Fibroblast of skin of right quadriceps (primary cell): ENCODE measurements at regions not wholly inside any gene's neighbourhood (a gene's known extent, or its start where the extent isn't known, plus 50 kb on each side); places are given as distances from the start of the nearest gene placed in this dataset.

Experiments used
- DNase-seq: peaks from one replicate; pipeline ENCODE4 v3.0.0-alpha.2; 2013

DNA sequence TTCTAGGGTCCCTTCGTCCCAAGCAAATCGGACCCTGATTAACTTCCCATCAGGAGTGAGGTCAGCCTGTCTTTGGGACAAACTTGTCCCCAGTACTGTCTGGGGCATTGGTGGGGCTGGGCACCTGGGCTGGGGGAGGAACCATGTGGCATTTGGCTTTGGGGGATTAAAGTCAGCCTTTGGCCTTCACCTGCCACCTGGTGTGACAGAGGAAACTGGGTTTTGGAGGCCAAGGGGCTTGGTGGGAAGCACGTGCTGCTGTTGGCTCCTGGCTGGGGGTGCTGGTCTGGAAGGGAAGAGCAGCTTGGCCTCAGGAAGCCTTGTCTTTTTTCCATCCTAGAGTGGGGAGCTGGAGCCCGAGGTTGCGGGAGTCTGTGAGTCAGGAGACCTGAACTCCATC is 78.4 kb upstream of the NECTIN1 start:
- no peak for DNase-seq

DNA sequence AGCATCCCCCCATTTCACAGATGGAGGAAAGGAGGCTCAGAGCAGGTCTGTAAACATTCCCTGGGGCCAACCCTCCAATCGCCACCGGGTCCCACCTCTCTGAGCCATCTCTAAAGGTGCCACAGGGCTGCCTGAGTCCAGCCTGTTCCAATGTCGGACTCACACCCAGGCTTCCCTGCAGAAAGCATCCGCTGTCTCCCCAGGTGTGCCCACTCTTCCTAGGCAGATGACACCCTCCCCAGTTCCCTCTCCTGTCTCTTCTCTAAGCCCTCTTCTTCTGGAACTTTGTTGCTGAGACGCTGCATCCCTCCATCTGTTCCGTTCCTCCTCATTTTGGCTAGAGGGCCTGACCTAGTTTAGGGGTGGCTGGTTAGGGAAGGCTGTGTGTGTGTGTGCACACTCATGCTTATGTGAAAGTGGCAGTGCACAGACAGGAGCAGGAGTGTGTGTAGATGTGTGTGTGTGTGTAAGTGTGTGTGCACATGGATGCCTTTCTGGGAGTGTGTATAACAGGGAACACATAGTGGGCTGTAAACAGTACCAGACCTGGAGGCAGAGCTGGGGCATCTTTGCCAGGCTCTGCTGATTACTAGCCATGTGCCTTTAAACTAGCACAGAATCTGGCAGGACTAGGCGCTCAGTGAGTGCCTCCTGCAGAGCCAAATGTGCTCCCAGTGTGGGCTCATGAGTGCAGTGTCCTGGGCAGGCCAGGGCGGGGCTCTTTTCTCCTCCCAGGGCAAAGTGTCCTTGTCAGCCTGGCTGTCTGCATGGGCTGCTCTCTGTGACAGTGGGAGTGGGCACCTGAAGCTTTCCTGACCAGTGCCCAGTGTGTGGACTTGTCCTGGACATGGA is 77.3 kb upstream of the NECTIN1 start:
- DNase-seq = no peak

DNA sequence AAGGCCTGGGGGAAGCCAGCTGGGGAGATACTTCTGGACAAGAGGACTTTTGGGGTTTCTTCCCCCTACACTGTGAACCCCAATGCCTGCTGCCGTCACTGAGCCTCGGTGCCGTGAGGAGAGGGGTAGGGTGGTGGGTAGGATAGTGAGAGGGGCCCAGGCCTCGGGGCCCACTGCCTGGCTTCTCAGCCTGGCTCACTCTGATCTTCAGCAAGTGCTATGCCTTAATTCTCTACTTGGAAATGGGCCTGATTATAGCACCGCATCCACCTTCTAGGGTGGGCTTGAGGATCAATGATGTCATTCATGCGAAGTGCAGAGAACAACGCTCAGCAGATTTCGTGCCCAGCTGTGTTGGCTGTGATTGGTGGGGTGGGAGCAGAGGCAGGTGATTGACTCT is 76.7 kb upstream of the NECTIN1 start:
- DNase-seq = no peak

DNA sequence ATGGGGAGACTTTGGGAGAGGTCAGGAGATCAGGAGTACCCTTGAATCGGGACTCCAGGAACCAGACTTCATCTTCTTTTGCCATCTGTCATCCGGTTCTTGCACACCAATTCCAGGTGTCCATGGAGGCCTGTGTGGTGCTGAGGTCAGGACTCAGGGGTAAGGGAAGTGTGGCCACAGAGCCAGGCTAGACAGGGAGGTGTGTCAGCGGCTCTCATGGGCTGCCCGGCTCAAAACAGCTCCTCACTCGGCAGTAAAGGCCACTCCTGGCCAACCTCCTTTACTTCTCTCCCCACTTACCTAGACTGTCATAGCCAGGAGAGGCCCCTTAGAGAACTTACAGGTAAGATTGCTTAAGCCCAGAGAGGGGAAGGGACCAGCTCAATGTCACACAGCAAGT is 75.7 kb upstream of the NECTIN1 start:
- DNase-seq = no peak

DNA sequence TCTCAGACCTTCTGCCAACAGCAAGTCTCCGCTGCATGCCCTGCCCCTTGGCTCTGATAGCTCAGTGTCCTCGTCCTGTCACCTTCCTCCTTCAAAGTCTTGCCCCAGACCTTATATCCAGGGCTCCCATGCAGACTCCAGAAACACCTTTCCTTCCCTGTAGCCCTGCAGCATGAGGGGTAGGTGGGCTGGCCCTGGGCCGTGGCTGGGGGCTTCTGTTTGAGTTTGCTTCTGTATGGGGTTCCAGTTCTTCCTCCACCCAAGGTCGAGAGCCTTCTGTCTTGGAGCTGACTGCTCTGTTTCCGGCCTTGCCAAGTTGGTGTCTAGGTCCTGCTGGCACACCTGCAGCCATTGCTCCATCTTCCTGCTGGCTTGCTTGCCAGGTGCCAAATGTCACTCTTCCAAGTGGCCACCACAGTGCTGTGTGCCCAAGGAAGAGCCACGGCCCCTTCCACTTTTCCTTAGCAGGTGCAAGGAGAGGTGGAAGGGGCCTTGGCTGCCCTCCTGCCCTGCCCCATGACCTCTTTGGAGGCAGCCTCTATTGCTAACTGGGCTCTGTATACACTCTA is 74.8 kb upstream of the NECTIN1 start:
- no peak for DNase-seq

DNA sequence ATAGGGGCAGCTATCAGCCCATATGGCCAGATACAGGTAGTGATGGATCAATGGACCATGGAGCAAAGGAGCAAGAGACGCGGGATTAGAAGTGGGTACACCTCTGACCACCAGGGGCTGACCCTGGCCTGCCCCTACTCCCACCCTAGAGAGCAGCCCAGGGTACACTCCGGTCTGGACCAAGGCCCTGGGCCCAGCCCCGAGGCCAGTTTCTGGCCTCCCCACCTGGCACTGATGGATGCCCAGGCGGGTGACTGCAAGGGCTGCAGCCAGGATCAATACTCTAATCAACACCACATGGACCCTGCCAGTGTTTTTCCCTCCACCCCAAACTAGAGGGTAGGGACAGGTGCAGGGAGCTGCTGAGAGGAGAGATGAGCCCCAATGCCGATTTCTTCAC is 74.1 kb upstream of the NECTIN1 start:
- no peak for DNase-seq

DNA sequence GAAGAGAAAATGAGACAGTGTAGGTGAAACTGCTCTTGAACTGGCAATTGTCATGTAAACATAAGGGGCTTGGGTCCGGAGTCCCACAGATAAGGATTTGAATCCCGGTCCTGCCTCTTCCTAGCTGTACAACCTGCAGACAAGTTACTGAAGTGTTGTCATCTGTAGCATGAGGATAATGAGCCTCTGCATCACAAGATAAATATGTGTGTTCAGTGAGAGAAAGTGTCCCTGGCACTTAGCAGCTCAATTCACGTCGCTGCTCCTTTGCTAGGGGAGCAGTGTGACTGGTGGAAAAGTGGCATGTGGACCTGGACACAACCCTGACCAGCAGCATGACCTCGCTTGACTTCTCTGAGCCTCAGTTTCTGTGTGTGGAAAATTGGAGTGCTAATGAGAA is 73.7 kb upstream of the NECTIN1 start:
- DNase-seq = no peak

DNA sequence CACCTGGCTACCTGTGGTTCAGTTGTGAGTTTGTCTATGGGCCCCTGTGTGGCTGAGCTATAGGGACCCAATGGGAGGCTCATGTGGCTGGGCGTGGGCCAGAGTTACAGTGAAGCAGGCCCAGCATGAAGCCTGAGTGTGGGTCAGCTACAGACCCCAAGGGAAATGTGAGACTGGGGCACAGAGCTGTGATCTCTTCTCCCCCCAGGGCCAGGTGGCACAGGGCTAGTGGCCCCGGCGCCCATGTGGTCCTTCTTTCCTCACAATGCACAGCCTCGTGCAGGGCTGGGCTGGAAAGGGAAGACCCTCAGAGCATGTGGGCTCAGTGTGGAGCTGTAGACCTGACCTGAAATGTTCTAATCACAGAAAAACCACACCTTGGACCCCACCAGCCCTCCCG is 71.6 kb upstream of the NECTIN1 start:
- no peak for DNase-seq

DNA sequence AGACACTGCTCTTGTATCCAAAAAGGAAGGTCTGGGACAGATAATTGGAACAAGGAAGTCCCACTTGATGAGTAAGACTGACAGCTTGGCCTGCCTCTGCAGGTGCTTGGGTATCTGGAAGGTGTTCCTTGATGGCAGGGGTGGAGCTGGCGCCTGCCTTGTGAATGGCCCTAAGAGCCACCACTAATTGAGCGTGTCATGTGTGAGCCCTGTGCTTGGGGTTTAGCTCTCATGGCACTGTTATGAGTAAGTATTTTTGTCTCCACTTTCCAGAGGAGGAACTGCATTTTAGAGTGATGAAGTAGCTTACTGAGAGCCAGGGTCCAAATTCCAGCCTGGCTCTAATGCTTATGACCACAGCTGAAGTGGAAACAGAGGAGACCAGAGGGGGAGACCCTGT is 71.2 kb upstream of the NECTIN1 start:
- DNase-seq = no peak

DNA sequence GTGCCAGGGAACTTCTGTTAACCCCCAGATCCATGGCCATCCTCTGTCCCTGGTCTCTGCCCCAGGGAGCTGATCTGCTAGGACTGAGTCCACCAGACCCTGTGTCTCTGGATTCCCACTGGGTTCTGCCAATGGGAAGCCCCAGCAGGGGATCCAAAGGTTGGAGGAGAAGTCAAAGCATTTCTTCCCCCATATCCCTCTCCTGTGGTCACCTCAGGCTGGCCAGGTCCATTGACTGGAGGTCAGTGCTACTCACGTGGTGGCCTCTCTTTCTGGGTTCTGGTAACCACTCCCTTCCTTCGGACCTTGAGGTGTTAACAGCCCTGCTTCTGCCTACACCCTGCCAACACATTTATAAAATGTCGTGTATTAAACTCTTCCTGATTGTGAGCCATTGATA is 69.7 kb upstream of the NECTIN1 start:
- no peak for DNase-seq

DNA sequence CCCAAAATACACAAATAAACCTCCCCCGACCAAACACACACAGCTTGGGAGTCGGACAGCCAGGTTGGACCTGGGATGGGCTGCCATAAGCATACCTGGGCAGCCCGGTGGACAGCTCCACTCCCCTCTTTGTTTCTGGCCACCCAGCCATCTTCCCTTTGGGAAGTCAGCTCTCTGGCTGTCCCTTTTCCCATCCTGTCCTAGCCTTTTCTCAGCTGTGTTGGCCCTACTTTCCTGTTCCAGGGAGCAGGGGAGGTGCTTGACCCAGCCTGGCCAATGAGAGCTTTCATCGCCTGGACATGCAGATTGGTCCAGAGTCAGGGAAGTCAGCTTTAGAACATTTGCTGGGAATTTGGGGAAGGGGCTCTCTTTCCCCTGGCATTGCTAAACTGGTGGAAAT is 68.7 kb upstream of the NECTIN1 start:
- DNase-seq = no peak

DNA sequence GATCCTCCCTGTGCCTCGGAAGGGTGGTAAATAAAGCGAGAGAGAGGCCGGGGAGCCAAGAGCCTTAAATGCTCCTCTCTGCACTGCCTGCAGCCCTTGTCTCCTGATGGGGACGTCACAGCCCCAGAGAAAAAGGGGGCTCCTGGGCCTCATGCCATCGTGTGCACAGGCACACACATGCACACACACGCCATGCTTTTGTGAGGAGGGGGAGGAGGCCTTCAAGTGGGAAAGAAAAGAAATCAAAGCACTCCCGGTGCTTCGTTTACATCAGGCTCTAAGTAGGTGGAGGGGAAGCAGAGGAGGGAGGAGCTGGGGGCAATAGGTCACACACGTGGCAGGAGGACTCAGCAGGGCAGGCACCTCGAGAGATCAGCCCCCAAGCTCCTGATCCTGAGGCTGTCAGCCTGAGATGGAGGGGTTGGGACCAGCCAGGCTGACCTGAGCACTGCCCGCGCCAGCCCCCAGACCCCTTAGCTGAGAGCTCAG is 68.2 kb upstream of the NECTIN1 start:
- DNase-seq = no peak

DNA sequence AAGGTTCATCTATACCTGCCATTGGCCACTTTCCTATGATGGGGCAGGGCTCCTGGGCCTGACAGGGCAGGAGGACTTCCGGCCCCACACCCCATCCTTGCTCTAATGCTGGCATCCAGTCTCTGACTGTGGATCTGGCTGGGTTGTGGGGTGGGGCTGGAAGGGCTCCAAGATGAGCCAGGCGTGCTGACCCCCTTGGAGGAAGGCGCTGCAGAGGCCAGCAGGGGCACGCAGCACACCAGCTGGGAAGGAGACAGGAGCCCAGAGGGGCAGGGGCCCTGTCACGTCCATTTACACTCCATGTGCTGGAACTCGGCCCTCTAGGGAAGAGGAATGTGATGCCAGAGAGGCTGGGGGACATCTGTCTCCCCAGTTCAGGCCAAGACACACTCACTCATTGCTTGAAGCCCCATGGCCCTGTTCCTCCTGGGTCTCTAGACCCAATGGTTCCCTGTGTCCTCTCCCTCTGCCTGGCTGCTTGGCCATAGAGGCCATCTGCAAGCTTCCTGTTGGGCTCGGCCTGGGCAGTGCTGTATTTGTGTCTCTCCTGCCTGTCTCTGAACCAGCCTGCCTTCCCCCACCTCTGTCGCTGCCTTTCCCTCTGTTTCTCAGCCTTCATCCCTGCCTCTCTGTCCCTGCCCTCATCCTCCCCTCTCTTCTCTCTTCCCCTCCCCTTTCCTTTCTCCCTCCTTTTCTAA is 67.5 kb upstream of the NECTIN1 start:
- DNase-seq = no peak

DNA sequence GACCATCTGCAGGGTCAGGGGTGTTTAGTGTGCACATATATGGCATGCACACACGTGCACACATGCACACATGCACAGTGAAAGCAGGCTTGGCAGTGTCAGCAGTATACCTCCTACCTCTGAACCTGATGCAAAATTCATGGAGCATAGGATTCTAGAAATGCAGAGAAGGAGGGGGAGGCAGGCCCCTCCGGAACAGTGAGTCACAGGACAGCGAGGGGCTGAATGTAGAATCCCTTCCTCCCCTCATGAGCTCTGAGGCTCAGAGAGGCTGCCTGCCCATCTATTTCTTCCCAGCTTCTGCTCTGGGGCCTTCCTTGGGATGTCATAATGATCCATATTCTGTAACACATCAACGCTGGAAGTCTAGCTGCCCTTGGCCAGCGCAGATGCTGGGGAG is 66.7 kb upstream of the NECTIN1 start:
- peak; percentile 51 for DNase-seq

DNA sequence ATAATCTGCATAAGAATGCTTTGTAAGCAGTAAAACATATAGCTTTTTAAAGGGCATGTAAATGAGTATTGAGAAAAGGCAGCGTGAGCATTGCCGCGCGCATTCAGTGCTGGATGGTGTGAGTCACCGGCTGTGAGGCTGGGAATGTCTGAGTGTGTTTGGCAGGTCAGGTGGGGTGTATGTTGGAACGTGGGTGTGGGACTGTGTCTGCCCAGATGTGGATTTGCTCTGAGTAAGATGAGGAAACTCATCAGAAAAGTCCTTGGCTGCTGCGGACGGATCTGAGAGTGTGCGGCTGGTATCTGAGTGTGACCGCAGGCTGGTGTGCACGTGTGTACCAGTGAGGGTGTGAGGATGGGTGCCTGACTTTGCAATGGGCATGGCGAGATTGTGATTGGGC is 66.2 kb upstream of the NECTIN1 start:
- peak; percentile 92 for DNase-seq

DNA sequence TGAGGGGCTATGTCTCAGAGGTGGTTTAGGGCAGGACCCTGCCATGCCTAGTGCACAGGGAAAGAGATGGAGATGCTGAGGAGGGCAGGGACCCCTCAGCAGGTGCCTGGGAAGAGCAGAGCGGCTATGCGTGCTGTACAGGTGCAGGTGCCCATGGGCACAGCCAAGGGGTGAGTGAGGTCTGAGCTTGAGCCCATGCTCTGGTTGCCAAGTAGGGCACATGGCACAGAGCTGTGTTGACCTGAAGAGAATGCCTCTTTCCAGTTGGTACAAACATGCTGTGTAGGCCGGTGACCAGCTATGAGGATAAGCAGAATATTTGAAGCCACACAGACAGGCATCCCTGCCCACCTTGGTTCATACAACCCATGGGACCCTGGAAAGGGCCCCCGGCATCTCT is 65.8 kb upstream of the NECTIN1 start:
- DNase-seq = no peak

DNA sequence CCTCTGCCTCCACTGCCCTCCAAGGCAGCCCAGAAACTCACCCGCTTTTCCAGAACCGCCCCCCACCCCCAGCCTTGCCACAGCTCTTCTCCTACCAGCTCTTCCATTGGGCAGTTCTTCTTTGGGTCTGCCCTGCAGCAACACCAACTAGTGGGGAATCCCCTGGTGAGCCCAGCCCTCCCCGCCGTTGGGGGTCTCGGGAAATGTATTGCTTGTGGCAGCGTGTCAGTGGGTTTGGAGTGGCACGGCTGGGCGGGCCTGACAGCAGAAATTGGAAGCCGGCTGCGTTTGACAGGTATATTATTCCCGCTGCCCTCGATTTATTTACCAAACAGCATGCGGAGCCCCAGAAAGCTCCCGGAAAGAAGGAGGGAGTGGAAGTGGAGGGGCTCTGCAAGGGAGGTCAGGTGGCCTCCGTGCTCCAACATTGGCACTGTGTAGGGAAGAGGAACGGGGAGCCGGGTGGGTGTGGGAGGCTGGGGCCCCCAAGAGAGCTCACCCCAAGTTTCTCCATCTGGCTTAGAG is 65.2 kb upstream of the NECTIN1 start:
- no peak for DNase-seq

DNA sequence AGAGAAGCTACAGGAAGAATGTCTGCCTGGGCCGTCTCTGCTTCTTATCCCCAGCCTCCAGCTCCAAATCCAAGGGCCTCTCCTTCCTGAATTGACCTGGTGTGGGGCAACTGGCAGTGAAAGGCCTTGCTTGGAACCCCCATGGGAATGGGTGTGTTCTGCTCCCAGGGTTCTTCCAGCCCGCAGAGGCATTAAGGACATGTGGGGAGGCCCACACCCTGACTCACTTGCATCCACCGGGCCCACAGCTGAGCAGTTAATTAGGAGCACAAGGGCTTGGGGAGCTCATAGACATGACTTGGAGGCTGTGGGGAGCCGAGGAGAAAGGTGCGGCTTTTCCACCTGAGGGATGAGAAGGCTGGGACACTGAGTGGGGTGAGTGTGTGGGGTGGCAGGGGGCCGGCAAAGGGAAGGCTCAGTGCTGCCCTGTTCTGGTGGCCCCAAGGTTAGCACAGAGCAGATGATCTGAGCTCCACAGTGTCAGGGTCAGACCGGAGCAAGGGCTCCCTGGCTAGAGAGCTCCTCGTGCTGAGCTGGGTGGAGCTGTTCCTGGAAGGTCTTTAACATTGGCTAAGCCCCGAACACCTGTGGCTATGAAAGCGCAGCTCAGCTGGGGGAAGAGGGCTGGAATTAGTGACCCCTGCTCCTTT is 64.5 kb upstream of the NECTIN1 start:
- DNase-seq = peak; percentile 83

DNA sequence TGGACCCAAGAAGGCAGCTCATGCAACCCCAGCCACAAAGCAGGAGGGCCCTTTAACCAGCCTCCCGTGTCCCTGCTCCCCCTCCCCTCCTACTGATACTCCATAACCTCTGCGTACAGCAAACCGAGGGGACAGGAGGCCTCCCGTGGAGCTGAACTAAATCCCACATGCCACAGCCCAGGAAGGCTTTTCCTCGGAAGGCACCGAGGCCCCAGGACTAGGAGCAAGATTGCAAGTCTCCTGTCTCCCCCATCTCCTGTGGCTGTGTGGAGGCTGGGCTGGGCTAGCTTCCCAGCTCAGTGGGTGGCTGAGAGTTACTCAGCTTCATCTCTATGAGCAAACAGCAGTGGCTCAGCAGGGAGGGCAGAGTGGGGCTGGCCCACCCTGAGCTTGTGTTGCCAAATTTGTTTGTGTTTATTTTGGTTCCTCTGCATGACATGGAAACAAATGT is 62.7 kb upstream of the NECTIN1 start:
- peak; percentile 90 for DNase-seq

DNA sequence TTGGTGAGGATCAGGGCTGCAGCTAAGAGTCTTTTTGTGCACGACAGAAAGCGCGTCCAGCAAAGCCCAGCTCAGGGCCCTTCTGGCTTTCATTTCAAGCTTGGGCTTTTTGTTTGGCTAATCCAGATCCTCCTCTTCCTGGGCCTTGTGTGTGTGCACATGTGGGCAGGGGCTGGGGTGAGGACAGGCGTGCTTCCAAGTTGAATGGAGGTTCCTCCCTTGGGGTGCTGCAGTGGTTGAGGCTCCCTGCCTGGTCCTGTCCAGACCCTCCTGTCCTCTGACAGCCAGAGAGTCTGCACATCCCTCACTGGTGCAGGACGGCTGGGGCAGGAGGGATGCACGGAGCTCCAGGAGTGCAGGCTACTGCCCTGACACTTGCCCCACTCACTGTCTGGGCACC is 62.0 kb upstream of the NECTIN1 start:
- peak; percentile 9 for DNase-seq

DNA sequence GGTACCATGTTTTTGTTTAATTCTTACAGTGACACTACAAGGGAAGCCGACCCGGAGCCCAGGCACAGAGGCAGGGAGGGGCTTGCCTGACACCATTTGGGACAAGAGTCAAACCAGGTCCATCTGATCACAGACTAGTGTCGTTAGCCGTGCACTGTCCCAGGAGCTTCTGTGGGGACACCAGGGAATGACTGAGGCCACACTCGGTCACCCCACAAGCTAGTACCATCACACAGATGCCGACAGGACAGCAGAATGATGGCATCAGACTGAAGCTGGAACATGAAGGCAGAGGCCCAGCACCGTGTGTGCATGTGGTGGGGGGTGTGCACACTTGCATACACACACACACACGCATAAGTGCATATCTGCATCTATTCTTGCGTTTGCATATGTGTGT is 61.5 kb upstream of the NECTIN1 start:
- DNase-seq = no peak

DNA sequence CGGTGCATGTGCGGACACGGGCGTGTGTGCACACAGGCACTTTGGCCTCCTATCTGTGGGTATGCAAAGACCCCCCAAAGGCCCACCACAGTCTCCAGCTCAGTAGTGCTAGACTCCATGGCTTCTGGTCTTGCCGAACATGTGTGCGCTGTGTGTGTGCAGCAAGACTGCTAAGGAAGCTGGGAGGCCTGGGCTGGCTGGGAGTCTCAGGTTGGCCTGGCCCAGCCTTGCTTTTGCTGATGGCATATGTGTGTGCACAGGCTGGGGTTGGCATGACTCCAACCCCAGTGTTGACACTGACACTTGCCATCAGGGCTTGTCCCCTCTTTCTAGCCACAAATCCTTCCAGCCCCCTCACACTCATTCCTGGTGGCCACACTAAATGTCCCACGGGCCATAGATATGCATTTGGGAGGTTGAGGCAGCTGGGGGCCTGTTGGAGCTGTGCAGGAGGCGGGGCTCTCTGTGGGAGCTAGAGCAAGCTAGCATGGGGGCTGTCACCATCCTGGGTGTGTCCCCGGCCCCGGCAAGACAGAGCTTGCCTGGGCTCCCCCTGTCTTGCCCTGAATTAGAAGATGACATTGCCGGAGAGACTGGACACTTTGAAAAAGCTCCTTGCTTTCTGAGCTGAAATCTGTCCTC is 60.9 kb upstream of the NECTIN1 start:
- DNase-seq = no peak
